ENCODE measurements at regions not wholly inside any gene's neighbourhood (a gene's known extent, or its start where the extent isn't known, plus 50 kb on each side); places are given as distances from the start of the nearest gene placed in this dataset.

GRCh38 chr6:168925671-168926070, 328.0 kb downstream of the THBS2 start:
- TF ChIP-seq CTCF (IDR thresholded peaks at IDR 0.05) (no peak), POLR2A (IDR thresholded peaks at IDR 0.05) (no peak)

All from gastroesophageal sphincter (tissue), 3 donors.